GM06990 (cell line): ENCODE measurements at regions not wholly inside any gene's neighbourhood (a gene's known extent, or its start where the extent isn't known, plus 50 kb on each side); places are given as distances from the start of the nearest gene placed in this dataset.
"Not testable (repeated sequence)": the region's sequence is repeated elsewhere in the genome, so short reads cannot be mapped to it uniquely, and the experiment has no call there.

Experiments
- DNase-seq: peaks from one replicate; pipeline ENCODE4 v3.0.0-alpha.2; 2011; ENCODE audit not compliant: insufficient read length; ENCODE audit errors: extremely low read depth
- H3K27me3 ChIP-seq: replicated peaks from 2 replicates; pipeline ENCODE4 v1.6.0; 2011; ENCODE audit warnings: low read length; ENCODE audit not compliant: control insufficient read depth, insufficient read depth
- H3K36me3 ChIP-seq: 2 replicates; pipeline ENCODE4 v1.5.1; 2011; ENCODE audit warnings: low read length; ENCODE audit not compliant: control insufficient read depth, insufficient read depth
- H3K4me3 ChIP-seq: replicated peaks from 2 replicates; pipeline ENCODE4 v1.5.1; 2011; ENCODE audit warnings: low read depth, mild to moderate bottlenecking, control low read depth, low read length
- CTCF ChIP-seq: IDR thresholded peaks from 2 replicates; pipeline ENCODE4 v1.5.1; 2011; ENCODE audit warnings: low read length, control low read depth, mild to moderate bottlenecking, inconsistent platforms; ENCODE audit not compliant: insufficient read depth, poor library complexity, severe bottlenecking

GRCh38 chr20:17867131-17867925 lies 101.3 kb downstream of the SNX5 start:
- DNase-seq, result no peak
- no peaks in the 10 kb centered on the region for H3K36me3 ChIP-seq
- no peaks in the 10 kb centered on the region for H3K27me3 ChIP-seq
- no peak overlapping the region for H3K4me3 ChIP-seq
- no peak for TF ChIP-seq CTCF

DNA sequence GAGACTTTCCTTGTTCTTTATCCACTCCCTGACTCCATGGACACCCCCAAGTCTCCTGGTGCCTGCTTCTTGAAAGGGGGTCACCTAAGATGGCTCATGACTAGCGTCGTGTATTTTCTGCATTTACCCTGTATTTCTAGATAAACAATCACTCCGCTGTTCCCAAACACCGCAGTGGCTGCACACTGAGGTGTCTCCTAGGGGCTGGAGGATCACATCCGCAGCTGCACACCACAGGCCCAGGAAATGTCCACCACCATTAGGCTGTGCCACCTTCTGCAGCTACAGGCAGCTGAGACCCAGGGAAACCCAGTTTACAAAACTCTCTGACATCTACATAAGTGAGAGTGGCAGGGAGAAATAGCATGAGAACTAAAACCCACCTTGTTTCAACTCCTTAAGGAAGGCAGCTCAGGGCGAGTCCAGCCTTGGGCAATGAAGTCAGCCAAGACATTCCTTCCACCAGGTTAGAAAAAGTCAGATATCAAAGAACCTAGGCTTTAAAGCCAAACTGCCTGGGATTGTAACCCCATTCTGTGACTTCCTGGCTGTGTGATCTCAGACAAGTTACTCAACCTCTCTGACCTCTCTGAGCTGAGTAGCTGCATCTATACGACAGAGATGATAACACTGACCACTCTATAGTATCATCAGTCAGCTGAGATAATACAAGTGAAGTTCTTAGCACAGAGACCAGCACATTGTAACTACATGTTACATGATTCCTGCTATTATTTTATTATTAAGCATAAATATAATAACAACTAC lies 102.2 kb downstream of the SNX5 start:
- Histone ChIP-seq H3K27me3 (no peaks in the 10 kb centered on the region), H3K4me3 (no peak overlapping the region), H3K36me3 (no peaks in the 10 kb centered on the region)
- TF ChIP-seq CTCF, result no peak
- DNase-seq, result no peak

- TF ChIP-seq CTCF, result no peak
- H3K36me3 ChIP-seq, result no peaks in the 10 kb centered on the region
- DNase-seq, result no peak
- H3K4me3 ChIP-seq, result no peak overlapping the region
- no peaks in the 10 kb centered on the region for H3K27me3 ChIP-seq
Observed at GRCh38 chr20:17863577-17864292, 104.9 kb downstream of the SNX5 start.

DNA sequence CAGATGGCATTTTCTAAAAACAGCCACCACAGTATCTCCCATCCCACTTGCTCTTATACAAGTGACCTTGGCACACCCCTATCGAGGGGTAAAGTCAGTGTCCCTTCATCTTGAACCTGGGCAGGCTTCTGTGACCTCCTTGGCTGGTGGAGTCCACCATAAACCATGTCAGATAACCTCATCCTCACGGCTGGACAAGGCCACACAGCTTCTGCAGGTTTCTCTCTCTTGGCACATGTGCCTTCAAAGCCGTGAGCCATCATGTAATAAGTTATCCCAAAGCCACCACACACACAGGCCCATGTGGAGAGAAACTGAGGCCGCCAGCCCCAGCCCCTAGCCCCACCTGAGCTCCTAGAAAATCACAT lies 105.4 kb downstream of the SNX5 start:
- TF ChIP-seq CTCF, result no peak
- no peak overlapping the region for H3K4me3 ChIP-seq
- DNase-seq, result no peak
- no peaks in the 10 kb centered on the region for H3K27me3 ChIP-seq
- H3K36me3 ChIP-seq, result no peaks in the 10 kb centered on the region

- no peak for TF ChIP-seq CTCF
- DNase-seq, result no peak
- H3K4me3 ChIP-seq, result no peak overlapping the region
- H3K36me3 ChIP-seq, result no peaks in the 10 kb centered on the region
- H3K27me3 ChIP-seq, result no peaks in the 10 kb centered on the region
Observed at GRCh38 chr20:17862171-17862570, 106.4 kb downstream of the SNX5 start.

- not testable (repeated sequence) for H3K36me3 ChIP-seq, H3K27me3 ChIP-seq, H3K4me3 ChIP-seq, DNase-seq
Observed at GRCh38 chr20:17861620-17862019, 107.0 kb downstream of the SNX5 start.
